ENCODE measurements at regions not wholly inside any gene's neighbourhood (a gene's known extent, or its start where the extent isn't known, plus 50 kb on each side); places are given as distances from the start of the nearest gene placed in this dataset.

- Histone ChIP-seq H3K27me3 (ENCODE audit: control insufficient read depth, insufficient read depth, low read length) (no peaks in the 10 kb centered on the region), H2BK120ac (ENCODE audit: low read depth, low read length) (no peak overlapping the region), H3K56ac (ENCODE audit: extremely low read depth, insufficient read depth, low read length) (no peak overlapping the region), H2AFZ (replicated peaks; ENCODE audit: low read length, poor library complexity) (no peak overlapping the region), H4K20me1 (ENCODE audit: insufficient read depth, low read length) (no peaks in the 10 kb centered on the region), H4K91ac (ENCODE audit: insufficient read depth, low read depth, low read length) (no peak overlapping the region), H3K36me3 (ENCODE audit: control insufficient read depth, insufficient read depth, low read length) (no peaks in the 10 kb centered on the region), H3K4ac (ENCODE audit: low read depth, low read length) (no peak overlapping the region), H2BK5ac (ENCODE audit: low read depth, low read length, poor library complexity, severe bottlenecking) (no peak overlapping the region), H4K8ac (ENCODE audit: low read depth in 2 of 2, low read length in 2 of 2) (no peak overlapping the region), H3K4me3 (ENCODE audit: insufficient read depth, low read depth, low read length) (no peak overlapping the region), H4K5ac (ENCODE audit: low read depth, low read length) (no peak overlapping the region), H3K79me1 (ENCODE audit: low read depth in 1 of 2, low read length in 2 of 2) (no peaks in the 10 kb centered on the region), H3K23ac (ENCODE audit: low read depth, low read length) (no peak overlapping the region), H2BK20ac (ENCODE audit: low read depth, low read length) (no peak overlapping the region), H3K14ac (replicated peaks; ENCODE audit: low read depth, low read length) (no peak overlapping the region), H2BK15ac (ENCODE audit: low read depth, low read length) (no peak overlapping the region), H3K9ac (ENCODE audit: low read depth, low read length) (no peak overlapping the region), H3K18ac (ENCODE audit: low read depth, low read length) (no peak overlapping the region), H3K27ac (ENCODE audit: insufficient read depth, low read length) (no peak overlapping the region), H2AK5ac (ENCODE audit: low read depth, low read length) (no peak overlapping the region), H3K4me1 (ENCODE audit: control insufficient read depth, insufficient read depth, low read length) (no peaks in the 10 kb centered on the region), H2AK9ac (replicated peaks; ENCODE audit: low read depth, low read length, poor library complexity) (no peak overlapping the region), H3K9me1 (ENCODE audit: insufficient read depth, low read length) (no peaks in the 10 kb centered on the region), H3K4me2 (ENCODE audit: low read depth, low read length) (no peak overlapping the region), H3K9me3 (ENCODE audit: control insufficient read depth, insufficient read depth, low read length) (no peaks in the 10 kb centered on the region)
- no peak for ATAC-seq (ENCODE audit: low read depth)
- in situ Hi-C loops (cut with MboI; ENCODE audit: low sequenced_read_pairs) (no loop called here), intact Hi-C loops (cut with micrococcal nuclease) (no loop called here), dilution Hi-C loops (cut with HindIII; ENCODE audit: low sequenced_read_pairs, unreplicated experiment) (no loop called here)
- WGBS, 2 experiments (ENCODE audit: extremely low coverage in 2 of 2, insufficient read length in 1 of 2): no CpG with 5 or more reads among the region's 2 CpGs
- no peak for DNase-seq
- CTCF ChIA-PET: no interaction called here
- POLR2A ChIA-PET (ENCODE audit: unreplicated experiment): no interaction called here
- no peak for TF ChIP-seq BHLHE40 (IDR thresholded peaks at IDR 0.05; ENCODE audit: low read depth, low read length)
- no peak for TF ChIP-seq POLR2A (IDR thresholded peaks at IDR 0.05; ENCODE audit: low read depth, low read length)
- no peak for TF ChIP-seq RCOR1 (IDR thresholded peaks at IDR 0.05; ENCODE audit: insufficient replicate concordance, low read length)
- no peak for TF ChIP-seq MAFK (IDR thresholded peaks at IDR 0.05; ENCODE audit: low read depth, low read length)
- TF ChIP-seq NFE2L2 (IDR thresholded peaks at IDR 0.05; ENCODE audit: low read depth, low read length): no peak
- TF ChIP-seq CHD1 (IDR thresholded peaks at IDR 0.05; ENCODE audit: low read depth, low read length): no peak
- no peak for TF ChIP-seq USF2 (IDR thresholded peaks at IDR 0.05; ENCODE audit: low read depth, low read length)
- no peak for TF ChIP-seq ELK1 (IDR thresholded peaks at IDR 0.05; ENCODE audit: borderline replicate concordance, low read depth, low read length)
- TF ChIP-seq MAZ (IDR thresholded peaks at IDR 0.05; ENCODE audit: borderline replicate concordance, low read depth, low read length): no peak
- no peak for TF ChIP-seq RFX5 (IDR thresholded peaks at IDR 0.05; ENCODE audit: low read depth, low read length)
- no peak for TF ChIP-seq SMC3 (IDR thresholded peaks at IDR 0.05; ENCODE audit: low read depth, low read length)
- TF ChIP-seq FOS (IDR thresholded peaks at IDR 0.05; ENCODE audit: low read depth, low read length): no peak
- no peak for TF ChIP-seq MXI1 (IDR thresholded peaks at IDR 0.05; ENCODE audit: borderline replicate concordance, low read depth, low read length)
- TF ChIP-seq RAD21 (IDR thresholded peaks at IDR 0.05; ENCODE audit: low read length): no peak
- TF ChIP-seq CEBPB (IDR thresholded peaks at IDR 0.05; ENCODE audit: low read depth, low read length): no peak
- no peak for TF ChIP-seq CTCF (conservative IDR thresholded peaks at IDR 0.05; ENCODE audit: low read depth, low read length)
- no TSS peak for BruUV-seq (replicated peaks)
Measured at GRCh38 chr5:17907094-17907493, 272.8 kb downstream of the TAF11L14 start.

All from IMR-90 (cell line).